Keratinocyte (primary cell): ENCODE measurements at regions not wholly inside any gene's neighbourhood (a gene's known extent, or its start where the extent isn't known, plus 50 kb on each side); places are given as distances from the start of the nearest gene placed in this dataset.

ENCODE experiments used
- DNase-seq: peaks from one replicate; pipeline ENCODE4 v3.0.0-alpha.2; 2011; ENCODE audit warnings: low read depth, missing footprints, low spot score
- FAIRE-seq: peaks from 2 replicates; lab custom pipeline; 2011; peaks lifted over from hg19 to GRCh38; lab: Jason Lieb, UNC
- H2AFZ ChIP-seq: 2 replicates; pipeline ENCODE4 v1.6.0; 2012; ENCODE audit warnings: low read length, control low read depth, inconsistent platforms; ENCODE audit not compliant: control insufficient read depth
- H3K27ac ChIP-seq: 2 replicates; pipeline ENCODE4 v1.5.1; 2011; ENCODE audit warnings: low read length; ENCODE audit not compliant: control insufficient read depth, insufficient read depth
- H3K27me3 ChIP-seq: 3 replicates; pipeline ENCODE4 v1.6.0; 2011; ENCODE audit warnings: low read length; ENCODE audit not compliant: control insufficient read depth, insufficient read depth; ENCODE audit errors: extremely low read depth
- H3K36me3 ChIP-seq, 2 experiments: 2 replicates in 1 of 2; 3 replicates in 1 of 2; pipeline ENCODE4 v1.5.1; 2011; ENCODE audit warnings: low read length in 2 of 2, mild to moderate bottlenecking in 1 of 2; ENCODE audit not compliant: control insufficient read depth in 2 of 2, insufficient read depth in 2 of 2; ENCODE audit errors: extremely low read depth in 1 of 2
- H3K4me1 ChIP-seq: 3 replicates; pipeline ENCODE4 v1.5.1; 2011; ENCODE audit warnings: low read length; ENCODE audit not compliant: control insufficient read depth, insufficient read depth; ENCODE audit errors: extremely low read depth
- H3K4me2 ChIP-seq: 3 replicates; pipeline ENCODE4 v1.6.0; 2011; ENCODE audit warnings: low read depth, low read length; ENCODE audit not compliant: control insufficient read depth, insufficient read depth; ENCODE audit errors: extremely low read depth
- H3K4me3 ChIP-seq, 3 experiments: fragments of 200-600 bp in 1 of 3; sonication (generic) in 1 of 3; 2 replicates in 2 of 3; 3 replicates in 1 of 3; pipeline ENCODE4 v1.5.1; 2011 to 2016; ENCODE audit warnings: low read length in 3 of 3, mild to moderate bottlenecking in 3 of 3, control low read depth in 2 of 3, inconsistent platforms in 1 of 3, low read depth in 1 of 3, mixed read lengths in 1 of 3, mixed run types in 1 of 3, moderate library complexity in 1 of 3; ENCODE audit not compliant: control insufficient read depth in 2 of 3, insufficient read depth in 2 of 3; ENCODE audit errors: extremely low read depth in 1 of 3
- H3K79me2 ChIP-seq: 2 replicates; pipeline ENCODE4 v1.6.0; 2012; ENCODE audit warnings: low read length; ENCODE audit not compliant: control insufficient read depth, insufficient read depth
- H3K9ac ChIP-seq: 3 replicates; pipeline ENCODE4 v1.6.0; 2011; ENCODE audit warnings: low read length; ENCODE audit not compliant: control insufficient read depth, insufficient read depth; ENCODE audit errors: extremely low read depth
- H3K9me1 ChIP-seq: 3 replicates; pipeline ENCODE4 v1.6.0; 2011; ENCODE audit warnings: low read length; ENCODE audit not compliant: control insufficient read depth, insufficient read depth; ENCODE audit errors: extremely low read depth
- H3K9me3 ChIP-seq: 2 replicates; pipeline ENCODE4 v1.5.1; 2012; ENCODE audit warnings: low read depth, low read length; ENCODE audit not compliant: control insufficient read depth
- H4K20me1 ChIP-seq: 3 replicates; pipeline ENCODE4 v1.6.0; 2011; ENCODE audit warnings: low read length; ENCODE audit not compliant: control insufficient read depth, insufficient read depth; ENCODE audit errors: extremely low read depth
- CTCF ChIP-seq, 3 experiments: IDR thresholded peaks in 1 of 3; conservative IDR thresholded peaks in 1 of 3; optimal IDR thresholded peaks in 1 of 3; 2 replicates in 2 of 3; 3 replicates in 1 of 3; pipeline versions ENCODE3 to v1.5.1; 2011; ENCODE audit warnings: low read length in 3 of 3, mild to moderate bottlenecking in 3 of 3, moderate library complexity in 2 of 3, control low read depth in 1 of 3, inconsistent platforms in 1 of 3; ENCODE audit not compliant: insufficient read depth in 2 of 3; ENCODE audit errors: extremely low read depth in 1 of 3
- EZH2 ChIP-seq: IDR thresholded peaks from one replicate; pipeline ENCODE4 v1.6.1; 2012; ENCODE audit warnings: inconsistent platforms, mild to moderate bottlenecking, low read length, moderate library complexity
- dilution Hi-C: fragments of 300-500 bp; cut with MboI; formaldehyde crosslinking; loops from one replicate; pipeline ENCODE4 v1.7.0; 2020; ENCODE audit warnings: low sequenced_read_pairs; ENCODE audit not compliant: extremely low pct_ligation_motif_present

- no peaks in the 10 kb centered on the region for H3K79me2 ChIP-seq
- DNase-seq (no peak), FAIRE-seq (no peak)
- no peaks in the 10 kb centered on the region for H3K27me3 ChIP-seq
- no peaks in the 10 kb centered on the region for H3K36me3 ChIP-seq
- no peak overlapping the region for H3K4me2 ChIP-seq
- TF ChIP-seq CTCF (optimal IDR thresholded peaks at IDR 0.05 in 1 of 3, IDR thresholded peaks at IDR 0.05 in 1 of 3, conservative IDR thresholded peaks at IDR 0.05 in 1 of 3; ENCODE audit: extremely low read depth in 1 of 3, insufficient read depth in 2 of 3, low read length in 3 of 3) (no peak), EZH2 (no peak)
- dilution Hi-C loops = no loop called here
- no peak overlapping the region for H3K4me3 ChIP-seq
- no peaks in the 10 kb centered on the region for H3K4me1 ChIP-seq
- no peak overlapping the region for H2AFZ ChIP-seq
- H3K9ac ChIP-seq = no peak overlapping the region
- H4K20me1 ChIP-seq = no peaks in the 10 kb centered on the region
- H3K9me3 ChIP-seq = no peaks in the 10 kb centered on the region
- H3K27ac ChIP-seq = no peak overlapping the region
- H3K9me1 ChIP-seq = no peaks in the 10 kb centered on the region
Measured at GRCh38 chr10:128626397-128627000, 500.3 kb upstream of the MKI67 start.

GRCh38 chr10:128627811-128628210 is 501.6 kb upstream of the MKI67 start:
- no peaks in the 10 kb centered on the region for H3K79me2 ChIP-seq
- no peaks in the 10 kb centered on the region for H3K36me3 ChIP-seq
- H3K4me2 ChIP-seq = no peak overlapping the region
- no peaks in the 10 kb centered on the region for H3K27me3 ChIP-seq
- no peaks in the 10 kb centered on the region for H3K9me1 ChIP-seq
- dilution Hi-C loops = no loop called here
- H3K9me3 ChIP-seq = no peaks in the 10 kb centered on the region
- H4K20me1 ChIP-seq = no peaks in the 10 kb centered on the region
- FAIRE-seq (no peak), DNase-seq (no peak)
- H3K9ac ChIP-seq = no peak overlapping the region
- no peak for TF ChIP-seq CTCF (optimal IDR thresholded peaks at IDR 0.05 in 1 of 3, IDR thresholded peaks at IDR 0.05 in 1 of 3, conservative IDR thresholded peaks at IDR 0.05 in 1 of 3; ENCODE audit: extremely low read depth in 1 of 3, insufficient read depth in 2 of 3, low read length in 3 of 3)
- TF ChIP-seq EZH2 = no peak
- H2AFZ ChIP-seq = no peak overlapping the region
- no peak overlapping the region for H3K4me3 ChIP-seq
- no peak overlapping the region for H3K27ac ChIP-seq
- no peaks in the 10 kb centered on the region for H3K4me1 ChIP-seq
